Chondrocyte (in vitro differentiated cells): ENCODE measurements at regions not wholly inside any gene's neighbourhood (a gene's known extent, or its start where the extent isn't known, plus 50 kb on each side); places are given as distances from the start of the nearest gene placed in this dataset.

Experiments
- DNase-seq: peaks from one replicate; pipeline ENCODE4 v3.0.0; 2021; ENCODE audit warnings: mixed read lengths, low spot score
- H3K27ac Mint-ChIP-seq: one replicate; pipeline ENCODE4 v1.8.0; 2021; ENCODE audit warnings: mild to moderate bottlenecking, moderate library complexity, mixed read lengths; ENCODE audit not compliant: unreplicated experiment
- H3K27me3 Mint-ChIP-seq: 2 replicates; pipeline ENCODE4 v1.8.0; 2021; ENCODE audit warnings: low read depth, mixed read lengths
- H3K36me3 Mint-ChIP-seq: 2 replicates; pipeline ENCODE4 v1.8.0; 2021; ENCODE audit warnings: low read depth, mixed read lengths
- H3K4me1 Mint-ChIP-seq: 2 replicates; pipeline ENCODE4 v1.8.0; 2021; ENCODE audit warnings: low read depth, mild to moderate bottlenecking, mixed read lengths
- H3K4me3 Mint-ChIP-seq: one replicate; pipeline ENCODE4 v1.8.0; 2021; ENCODE audit warnings: mild to moderate bottlenecking, moderate library complexity, mixed read lengths; ENCODE audit not compliant: unreplicated experiment
- H3K9me3 Mint-ChIP-seq: 2 replicates; pipeline ENCODE4 v1.8.0; 2021; ENCODE audit warnings: low read depth, mixed read lengths
- CTCF ChIP-seq: fragments of 200-600 bp; sonication (generic); IDR thresholded peaks from 2 replicates; pipeline ENCODE4 v1.5.0; 2021; ENCODE audit warnings: antibody characterized with exemption, mild to moderate bottlenecking, moderate library complexity

GRCh38 chr7:136348142-136348541, 371.0 kb upstream of the MTPN start:
- no peaks in the 10 kb centered on the region for H3K36me3 Mint-ChIP-seq
- no peaks in the 10 kb centered on the region for H3K4me1 Mint-ChIP-seq
- H3K27me3 Mint-ChIP-seq = peaks cover 5% of the 10 kb centered on the region
- no peak for DNase-seq
- no peak overlapping the region for H3K27ac Mint-ChIP-seq
- H3K4me3 Mint-ChIP-seq = no peak overlapping the region
- no peaks in the 10 kb centered on the region for H3K9me3 Mint-ChIP-seq
- TF ChIP-seq CTCF = no peak

GRCh38 chr7:136347488-136347887, 370.3 kb upstream of the MTPN start:
- Mint-ChIP-seq H3K27ac (no peak overlapping the region), H3K9me3 (no peaks in the 10 kb centered on the region), H3K4me1 (no peaks in the 10 kb centered on the region), H3K4me3 (no peak overlapping the region), H3K36me3 (no peaks in the 10 kb centered on the region), H3K27me3 (peaks cover 3% of the 10 kb centered on the region)
- DNase-seq = no peak
- no peak for TF ChIP-seq CTCF

GRCh38 chr7:136342251-136342650, 365.1 kb upstream of the MTPN start:
- TF ChIP-seq CTCF = no peak
- DNase-seq = no peak
- Mint-ChIP-seq H3K36me3 (no peaks in the 10 kb centered on the region), H3K9me3 (no peaks in the 10 kb centered on the region), H3K4me3 (no peak overlapping the region), H3K27ac (no peak overlapping the region), H3K27me3 (no peaks in the 10 kb centered on the region), H3K4me1 (no peaks in the 10 kb centered on the region)

DNA sequence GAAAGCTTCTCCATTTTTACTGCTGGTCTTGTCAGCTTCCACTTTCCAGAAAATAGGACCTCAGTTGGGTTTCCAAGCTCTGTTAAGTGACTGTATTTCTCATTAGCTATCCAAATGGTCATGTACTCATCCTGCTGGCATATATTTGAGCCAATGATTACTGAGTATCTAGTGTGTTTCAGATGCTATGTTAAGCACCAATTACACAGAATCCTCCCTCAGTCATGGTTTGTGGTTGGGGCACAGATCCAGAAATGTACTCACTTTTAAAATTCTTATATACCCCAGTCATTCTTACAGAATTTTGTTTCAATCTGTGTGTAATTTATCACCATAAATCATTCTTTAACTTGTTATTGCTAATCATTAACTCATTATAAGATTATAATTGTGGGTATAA, 362.3 kb upstream of the MTPN start:
- no peak for TF ChIP-seq CTCF
- Mint-ChIP-seq H3K27ac (no peak overlapping the region), H3K36me3 (no peaks in the 10 kb centered on the region), H3K4me3 (no peak overlapping the region), H3K27me3 (no peaks in the 10 kb centered on the region), H3K4me1 (no peaks in the 10 kb centered on the region), H3K9me3 (no peaks in the 10 kb centered on the region)
- no peak for DNase-seq

GRCh38 chr7:136336932-136337331, 359.8 kb upstream of the MTPN start:
- TF ChIP-seq CTCF = no peak
- no peak overlapping the region for H3K4me3 Mint-ChIP-seq

More at GRCh38 chr7:136336932-136337331, 359.8 kb upstream of the MTPN start:
- DNase-seq = no peak
- no peaks in the 10 kb centered on the region for H3K4me1 Mint-ChIP-seq
- H3K27me3 Mint-ChIP-seq = peaks cover 5% of the 10 kb centered on the region
- H3K9me3 Mint-ChIP-seq = no peaks in the 10 kb centered on the region
- H3K27ac Mint-ChIP-seq = no peak overlapping the region
- no peaks in the 10 kb centered on the region for H3K36me3 Mint-ChIP-seq
